ENCODE measurements at regions not wholly inside any gene's neighbourhood (a gene's known extent, or its start where the extent isn't known, plus 50 kb on each side); places are given as distances from the start of the nearest gene placed in this dataset.

GRCh38 chr16:17798716-17799115, 328.0 kb upstream of the XYLT1 start:
- TF ChIP-seq, protein P1, sequence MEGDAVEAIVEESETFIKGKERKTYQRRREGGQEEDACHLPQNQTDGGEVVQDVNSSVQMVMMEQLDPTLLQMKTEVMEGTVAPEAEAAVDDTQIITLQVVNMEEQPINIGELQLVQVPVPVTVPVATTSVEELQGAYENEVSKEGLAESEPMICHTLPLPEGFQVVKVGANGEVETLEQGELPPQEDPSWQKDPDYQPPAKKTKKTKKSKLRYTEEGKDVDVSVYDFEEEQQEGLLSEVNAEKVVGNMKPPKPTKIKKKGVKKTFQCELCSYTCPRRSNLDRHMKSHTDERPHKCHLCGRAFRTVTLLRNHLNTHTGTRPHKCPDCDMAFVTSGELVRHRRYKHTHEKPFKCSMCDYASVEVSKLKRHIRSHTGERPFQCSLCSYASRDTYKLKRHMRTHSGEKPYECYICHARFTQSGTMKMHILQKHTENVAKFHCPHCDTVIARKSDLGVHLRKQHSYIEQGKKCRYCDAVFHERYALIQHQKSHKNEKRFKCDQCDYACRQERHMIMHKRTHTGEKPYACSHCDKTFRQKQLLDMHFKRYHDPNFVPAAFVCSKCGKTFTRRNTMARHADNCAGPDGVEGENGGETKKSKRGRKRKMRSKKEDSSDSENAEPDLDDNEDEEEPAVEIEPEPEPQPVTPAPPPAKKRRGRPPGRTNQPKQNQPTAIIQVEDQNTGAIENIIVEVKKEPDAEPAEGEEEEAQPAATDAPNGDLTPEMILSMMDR (IDR thresholded peaks at IDR 0.05): no peak
- no peak for TF ChIP-seq EP300 (IDR thresholded peaks at IDR 0.05)
- no peak for TF ChIP-seq POLR2A (IDR thresholded peaks at IDR 0.05; ENCODE audit: low read depth)
- TF ChIP-seq POLR2AphosphoS5 (IDR thresholded peaks at IDR 0.05): no peak
